HT-29 (cell line): ENCODE measurements at regions not wholly inside any gene's neighbourhood (a gene's known extent, or its start where the extent isn't known, plus 50 kb on each side); places are given as distances from the start of the nearest gene placed in this dataset.

Experiments
- DNase-seq: peaks from one replicate; pipeline ENCODE4 v3.0.0-alpha.2; 2015; ENCODE audit warnings: low spot score

DNA sequence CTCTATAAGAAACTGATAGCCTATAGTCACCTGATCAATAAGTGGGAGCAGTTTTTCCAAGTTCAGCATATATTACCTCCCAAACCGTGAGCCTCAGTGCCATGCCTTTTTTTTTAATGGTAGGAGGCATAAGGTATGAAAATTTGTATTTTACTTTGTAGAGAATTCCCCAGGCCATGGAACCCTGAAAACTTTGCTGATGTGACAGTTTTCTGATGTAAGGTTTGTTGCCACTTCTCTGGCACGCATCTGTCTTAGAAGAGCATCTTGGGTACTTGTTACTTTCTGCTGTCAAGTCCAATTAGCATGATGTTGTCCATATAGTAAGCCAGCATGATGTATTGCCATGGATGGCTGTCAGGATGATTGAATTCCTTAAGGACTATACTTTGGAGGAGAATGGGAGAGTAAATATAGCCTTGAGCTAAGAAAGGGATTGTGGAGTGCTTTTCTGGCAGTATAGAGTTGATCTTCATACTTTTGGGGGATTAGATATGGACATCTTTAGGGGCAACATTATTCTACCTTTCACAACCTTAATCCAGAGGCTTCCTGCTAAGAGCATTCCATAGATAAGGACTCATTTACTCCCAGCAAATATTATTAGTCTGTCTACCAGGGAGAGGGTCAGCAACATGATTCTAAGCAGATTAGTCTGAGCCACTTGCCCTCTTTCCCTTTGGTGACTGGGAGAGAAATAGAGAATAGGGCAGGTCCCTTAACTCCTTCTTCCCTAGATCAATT, 389.6 kb downstream of the YTHDC2 start:
- DNase-seq: no peak

DNA sequence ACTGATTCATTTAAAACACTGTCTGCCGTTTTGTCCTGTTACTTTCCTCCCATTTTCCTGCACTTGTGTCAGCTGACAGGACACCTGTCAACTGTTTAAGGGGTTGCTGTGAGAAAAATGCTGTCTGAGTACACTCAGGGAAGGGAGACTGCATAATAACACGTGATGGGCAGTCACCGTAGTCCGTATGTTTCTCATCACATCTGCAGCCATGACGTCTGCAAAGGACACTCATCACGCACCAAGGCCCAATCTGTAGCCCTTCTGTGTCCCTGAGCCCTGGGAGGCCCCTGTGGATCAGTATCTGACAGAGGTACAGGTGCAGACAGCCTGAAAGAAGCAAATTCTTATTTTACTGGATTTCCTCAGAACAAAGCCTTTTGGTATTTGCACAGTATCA, 396.3 kb downstream of the YTHDC2 start:
- no peak for DNase-seq

DNA sequence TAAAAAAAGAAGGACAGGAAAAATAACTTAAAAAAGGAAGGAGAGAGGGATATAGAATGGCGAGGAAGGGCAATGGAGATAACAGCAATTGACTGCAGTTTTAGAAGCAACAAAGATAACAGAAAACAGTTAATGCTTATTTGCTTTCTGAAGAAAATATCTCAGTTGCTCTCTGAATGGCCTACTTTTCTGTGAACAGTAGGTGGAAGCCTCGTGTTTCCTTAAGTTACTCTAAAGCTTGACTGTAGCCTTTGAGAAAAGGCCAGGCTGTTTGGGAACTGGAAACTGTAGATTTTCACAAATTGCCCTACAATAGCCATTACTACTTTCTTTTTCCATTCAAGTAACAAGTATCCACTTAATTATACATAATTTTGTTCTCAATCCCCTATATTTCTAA, 404.5 kb downstream of the YTHDC2 start:
- DNase-seq: no peak

DNA sequence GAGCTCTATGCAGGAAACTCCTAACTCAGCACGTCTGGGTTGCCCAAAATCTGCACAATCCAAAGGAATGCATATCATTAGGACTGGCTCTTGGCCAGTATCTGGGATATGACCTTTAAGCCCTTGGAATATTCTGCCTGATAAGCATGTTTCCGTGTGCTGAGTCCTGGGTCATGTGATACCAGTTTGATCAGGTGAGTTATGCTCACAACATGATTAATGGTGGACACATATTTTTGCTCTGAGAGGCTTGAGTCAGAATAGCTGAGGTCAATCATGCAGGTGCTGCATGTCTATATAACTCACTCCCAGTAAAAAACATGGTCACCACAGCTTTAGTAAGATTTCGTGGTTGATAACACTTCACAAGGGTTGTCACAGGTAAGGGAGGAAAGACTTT, 408.8 kb downstream of the YTHDC2 start:
- no peak for DNase-seq

DNA sequence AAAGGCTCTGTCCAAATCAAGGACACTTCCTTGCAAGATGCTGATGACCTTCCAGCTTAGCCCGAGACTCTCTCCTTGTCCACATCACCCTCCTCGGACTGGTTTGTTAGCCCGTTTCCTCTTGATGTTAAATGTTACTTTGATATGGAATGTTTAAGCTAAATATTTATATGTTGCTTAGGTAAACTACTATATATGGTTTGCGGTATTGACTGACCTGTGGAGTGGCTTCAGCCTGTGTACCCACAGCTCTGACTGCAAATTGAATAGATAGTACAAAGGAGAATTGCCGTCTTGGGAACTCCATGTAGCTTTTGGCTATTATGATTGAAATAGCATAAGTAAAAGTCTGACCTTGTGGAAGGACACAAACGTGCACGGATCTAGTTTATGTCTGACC, 422.0 kb downstream of the YTHDC2 start:
- no peak for DNase-seq

DNA sequence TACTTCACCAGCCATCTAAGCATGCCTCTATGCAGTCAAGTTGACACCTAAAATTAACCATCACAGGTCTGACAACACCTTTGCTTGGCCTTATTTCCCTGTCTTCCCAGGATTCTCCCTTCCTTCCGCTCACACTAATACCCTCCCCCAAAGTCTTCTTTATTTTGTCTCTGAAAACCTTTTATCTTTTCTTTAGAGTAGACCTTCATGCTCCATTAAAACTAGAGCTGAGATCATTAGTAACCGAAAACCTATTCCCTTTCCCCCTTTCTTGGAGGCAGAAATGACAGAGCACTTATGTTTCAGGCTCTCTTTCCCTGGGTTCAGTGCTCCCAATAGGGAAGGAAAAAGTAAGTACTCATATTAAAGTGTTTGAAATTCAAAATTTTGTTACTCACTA, 423.8 kb downstream of the YTHDC2 start:
- DNase-seq: no peak

DNA sequence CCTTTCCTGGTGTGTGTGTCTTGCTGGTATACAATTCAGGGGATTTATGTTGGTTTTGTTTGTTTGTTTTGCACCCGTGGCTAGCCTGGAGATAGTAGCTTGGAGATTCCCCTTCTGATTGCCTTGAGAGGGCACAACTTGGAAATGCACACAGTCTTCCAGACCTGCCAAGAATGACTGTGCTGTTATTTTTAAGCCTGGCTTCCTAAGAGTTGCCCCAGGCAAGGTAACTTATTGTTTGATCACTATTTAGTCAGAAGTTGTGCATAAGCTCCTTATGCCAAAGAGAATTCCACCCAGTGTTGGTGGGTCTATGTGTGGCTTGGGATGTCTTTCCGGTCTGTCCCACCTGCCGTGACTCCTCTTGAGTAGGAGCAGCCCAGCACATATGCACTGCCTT, 421.9 kb upstream of the KCNN2 start:
- DNase-seq: no peak

DNA sequence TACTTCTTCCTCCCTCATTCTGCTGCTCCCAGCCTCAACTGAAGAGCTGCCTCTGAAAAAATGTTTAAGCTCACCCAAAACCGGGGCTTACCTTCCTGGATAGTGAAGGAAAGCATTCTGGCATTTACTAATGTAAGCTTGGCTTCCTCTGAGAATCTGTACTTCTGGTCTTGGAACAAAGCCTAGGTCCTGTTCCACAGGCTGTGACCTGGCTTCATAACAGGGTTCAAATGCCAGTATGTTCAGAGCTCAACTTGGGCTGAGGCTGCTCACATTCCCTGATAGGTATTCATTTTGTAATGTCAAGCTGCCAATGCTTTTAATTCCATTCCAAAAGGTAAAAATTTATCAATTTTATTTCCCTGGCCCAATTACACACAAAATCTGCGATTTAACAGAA, 411.7 kb upstream of the KCNN2 start:
- no peak for DNase-seq

DNA sequence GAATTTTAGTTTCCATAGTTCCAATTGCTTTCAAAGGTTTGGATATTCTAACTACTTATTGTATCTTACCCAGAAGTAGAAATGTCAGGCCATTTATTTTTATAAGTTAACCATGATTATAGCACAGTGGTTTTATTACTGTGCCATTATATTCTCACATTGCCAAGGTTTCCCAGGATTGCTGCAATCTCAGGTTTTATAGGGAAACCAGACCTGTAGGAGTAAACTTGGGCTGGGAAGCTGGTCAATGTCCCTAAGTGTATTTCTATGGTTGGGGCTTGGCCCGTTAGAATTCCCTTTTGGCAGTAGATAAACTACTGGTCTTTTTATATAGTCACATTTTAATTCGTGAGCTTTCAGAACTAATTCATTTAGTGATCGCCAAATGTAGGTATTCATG, 396.6 kb upstream of the KCNN2 start:
- DNase-seq: no peak

DNA sequence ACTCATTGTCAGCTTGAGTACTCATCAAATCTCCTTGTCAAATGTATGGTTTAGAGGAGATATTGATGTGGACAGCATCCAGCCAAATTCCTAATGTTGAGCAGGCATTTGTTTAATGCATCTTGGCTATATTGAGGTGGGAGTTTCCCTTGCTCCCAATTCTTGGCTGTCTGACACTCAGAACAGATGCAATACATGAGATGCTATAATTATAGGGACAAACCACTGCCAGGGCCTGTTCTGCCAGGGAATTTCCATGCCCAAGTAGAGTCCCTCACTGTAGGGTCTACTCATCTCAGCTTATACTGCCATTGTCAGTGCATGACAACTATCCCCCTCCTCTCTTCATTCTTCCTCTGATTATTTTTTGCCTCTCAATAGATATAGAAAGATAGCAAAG, 392.0 kb upstream of the KCNN2 start:
- DNase-seq: no peak

DNA sequence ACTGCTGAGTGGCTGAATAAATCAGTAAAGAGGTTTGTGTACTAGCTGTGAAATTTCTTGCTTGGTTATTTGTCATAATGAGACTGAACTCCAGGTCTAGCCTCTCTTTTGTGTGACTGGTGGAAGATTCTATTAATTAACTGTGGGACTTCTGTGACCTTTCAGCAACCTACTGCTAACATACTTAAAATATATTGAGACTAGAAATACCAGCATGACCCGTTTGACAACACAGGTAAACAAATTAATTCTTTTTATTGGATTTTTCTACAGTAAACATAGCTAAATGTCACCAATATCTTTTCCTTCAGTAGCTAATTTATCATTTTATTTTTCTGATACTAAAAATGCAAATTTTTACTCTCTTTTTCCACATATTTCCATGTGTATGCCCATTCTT, 390.4 kb upstream of the KCNN2 start:
- no peak for DNase-seq

DNA sequence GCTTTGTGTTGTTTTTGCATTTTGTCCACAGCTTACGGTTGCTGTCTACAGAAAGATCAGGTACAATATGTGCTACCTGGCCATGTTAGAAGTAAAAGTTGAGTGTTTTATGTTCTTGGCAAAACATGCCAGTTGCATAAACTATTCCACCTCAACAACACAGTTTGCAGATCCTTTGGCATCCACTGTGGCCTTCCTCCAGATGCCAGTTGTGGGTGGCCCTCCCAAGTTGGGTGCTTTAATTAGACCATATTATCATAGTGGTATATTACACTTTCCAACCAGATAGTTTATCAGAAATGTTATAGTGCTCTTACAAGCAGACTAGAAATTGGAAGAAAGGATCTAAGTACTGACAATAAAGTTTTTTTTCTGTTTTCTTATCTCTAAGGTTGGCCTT, 386.9 kb upstream of the KCNN2 start:
- no peak for DNase-seq

DNA sequence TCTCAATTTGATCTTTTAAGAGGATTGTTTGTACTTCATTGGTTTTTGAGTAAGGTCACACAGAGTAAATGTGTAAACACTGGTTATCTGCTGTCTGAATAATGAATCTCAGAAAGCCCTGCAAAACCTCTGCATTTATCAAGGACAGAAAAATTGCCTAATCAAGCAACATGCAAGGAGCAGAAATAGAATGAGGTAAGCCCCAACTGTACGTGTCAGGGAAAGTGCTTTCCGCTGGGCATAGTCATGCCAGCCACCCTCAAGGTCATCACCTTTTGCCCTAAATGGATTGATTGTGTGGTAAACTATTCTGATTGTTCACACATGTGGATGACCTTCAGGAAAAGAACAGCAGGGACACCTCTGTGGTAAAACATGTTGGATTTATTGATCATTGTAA, 376.9 kb upstream of the KCNN2 start:
- DNase-seq: no peak

DNA sequence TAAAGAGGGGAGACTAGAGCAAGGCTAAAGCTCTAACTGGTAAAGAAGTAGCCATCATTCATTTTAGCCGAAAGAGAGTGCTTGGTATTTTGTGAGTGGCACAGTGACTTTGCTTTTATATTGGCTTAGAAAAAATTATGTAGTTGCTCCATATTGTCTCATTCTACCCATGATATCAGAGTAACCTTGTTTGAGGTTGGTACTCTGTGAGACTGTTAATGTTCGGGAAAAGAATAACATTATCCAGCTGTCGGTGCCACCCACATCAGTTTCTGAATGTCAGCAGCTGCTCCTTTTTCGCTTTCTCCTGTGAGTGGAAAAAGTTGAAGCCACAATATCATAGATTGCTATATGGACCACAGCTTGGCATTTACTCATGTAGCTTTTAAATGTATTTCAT, 376.4 kb upstream of the KCNN2 start:
- no peak for DNase-seq

DNA sequence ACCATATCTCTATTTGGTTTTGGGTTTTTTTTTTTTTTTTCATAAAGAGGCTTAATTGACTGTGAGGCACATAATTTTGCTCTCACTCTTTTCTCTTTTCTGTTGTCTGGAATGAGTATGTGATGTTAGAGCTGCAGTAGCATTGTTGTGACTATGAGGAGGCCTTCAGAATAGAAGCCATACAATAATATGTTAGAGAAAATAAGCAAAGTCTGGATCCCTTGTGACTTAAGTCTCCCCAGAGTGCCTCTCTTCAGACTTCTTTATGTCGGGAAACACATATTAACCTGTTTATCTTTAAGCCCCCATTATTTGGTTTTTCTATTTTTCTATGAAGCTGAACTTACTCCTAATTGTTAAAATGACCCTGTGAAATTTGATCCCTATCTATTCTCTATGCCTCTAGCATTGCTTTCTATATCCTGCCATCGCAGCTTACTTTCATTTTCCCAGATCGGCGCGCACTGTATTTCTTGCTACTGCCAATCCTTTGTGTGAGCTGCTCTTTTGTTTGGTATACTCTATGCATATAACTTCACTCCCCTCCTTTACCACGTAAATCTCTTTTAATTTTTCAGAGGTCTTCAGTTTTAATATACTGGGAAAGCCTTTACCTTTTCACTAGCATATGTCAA, 372.5 kb upstream of the KCNN2 start:
- no peak for DNase-seq

DNA sequence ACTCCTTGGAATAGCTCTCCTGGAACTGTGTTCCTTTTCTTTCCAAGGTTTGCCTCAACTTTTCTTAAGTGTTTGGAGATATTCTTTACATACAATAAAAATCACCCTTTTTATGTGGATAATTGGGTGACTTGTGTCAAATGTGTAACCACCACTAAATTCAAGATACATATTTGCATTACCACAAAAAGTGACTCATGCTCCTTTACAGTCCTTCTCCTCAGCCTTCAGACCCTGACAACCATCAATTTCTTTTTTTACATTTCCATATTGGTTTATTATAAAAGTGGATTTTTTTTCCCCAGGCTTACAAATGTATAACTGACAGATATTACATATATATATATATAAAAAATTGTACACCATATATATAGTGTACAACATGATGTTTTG, 372.0 kb upstream of the KCNN2 start:
- no peak for DNase-seq

DNA sequence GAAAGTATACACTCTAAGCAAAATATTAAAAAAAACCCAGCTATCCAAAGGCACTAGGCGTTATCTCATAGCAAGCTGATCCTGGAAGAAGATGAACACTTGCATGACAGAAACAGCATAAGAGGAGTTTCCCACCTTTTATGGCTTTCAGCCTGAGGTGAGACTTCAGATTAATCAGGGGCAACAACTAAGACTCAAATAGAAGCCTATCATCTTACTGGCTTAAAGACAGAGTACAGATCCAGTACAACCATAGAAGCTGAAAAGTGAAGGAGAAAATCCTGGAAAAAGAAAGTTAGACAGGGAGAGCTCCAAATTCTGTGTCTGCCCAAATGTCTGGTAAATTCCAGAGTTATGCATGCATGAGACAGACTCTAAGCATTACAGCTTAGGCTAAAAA, 360.8 kb upstream of the KCNN2 start:
- DNase-seq: no peak

DNA sequence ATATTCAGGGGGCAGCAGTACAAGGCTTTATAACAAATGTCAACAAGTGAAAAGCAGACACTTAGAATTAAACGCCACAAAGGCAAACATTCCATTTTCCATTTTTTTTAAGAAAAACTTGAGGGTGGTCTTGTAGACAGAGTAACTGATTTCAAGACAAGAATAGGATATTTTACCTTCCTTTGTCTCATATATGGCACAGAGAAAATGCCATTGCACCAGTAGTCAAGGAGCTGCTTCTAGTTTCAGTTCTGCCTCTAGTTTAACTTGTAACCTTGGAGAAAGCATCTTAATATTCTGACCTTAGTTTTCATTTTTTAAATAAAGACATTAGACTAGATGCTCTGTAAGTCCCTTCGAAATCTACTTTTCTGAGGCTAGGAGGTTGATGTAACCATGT, 355.3 kb upstream of the KCNN2 start:
- DNase-seq: no peak

DNA sequence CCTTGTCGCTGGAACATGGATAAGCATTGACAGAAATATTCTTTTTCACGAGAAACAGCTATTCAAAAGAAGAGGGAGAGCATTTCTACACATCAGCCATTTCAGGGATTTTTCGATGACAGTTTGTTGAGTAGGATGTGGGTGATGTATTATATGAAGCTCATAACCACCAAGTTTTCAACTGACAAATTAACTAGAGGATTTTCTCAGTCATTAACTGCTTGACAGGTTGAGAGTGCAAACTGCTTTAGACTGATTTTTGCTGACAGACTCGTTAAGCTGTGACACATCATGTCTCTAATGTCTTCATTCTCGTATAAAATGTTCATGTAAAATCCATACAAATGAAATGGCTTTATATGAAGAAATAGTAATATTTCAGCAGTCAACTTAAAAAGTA, 354.2 kb upstream of the KCNN2 start:
- DNase-seq: no peak

DNA sequence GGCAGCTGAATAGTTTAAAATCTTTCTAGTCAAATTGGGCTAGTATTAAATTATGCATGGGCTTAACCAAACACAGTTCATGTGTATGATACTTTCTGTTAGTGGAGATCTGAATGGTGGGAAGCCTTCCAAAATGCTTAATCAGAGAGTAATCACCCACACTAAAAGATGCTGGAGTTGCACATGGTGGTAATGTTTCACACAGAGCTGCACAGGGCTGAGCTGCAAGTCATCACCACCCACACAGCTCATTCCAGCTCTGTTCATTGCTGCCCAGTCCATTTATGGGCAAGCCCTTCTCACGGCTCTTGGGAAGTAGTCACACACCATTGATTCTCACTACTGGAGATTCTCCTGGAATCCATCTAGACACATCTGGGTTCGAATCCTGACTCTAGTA, 351.5 kb upstream of the KCNN2 start:
- no peak for DNase-seq

DNA sequence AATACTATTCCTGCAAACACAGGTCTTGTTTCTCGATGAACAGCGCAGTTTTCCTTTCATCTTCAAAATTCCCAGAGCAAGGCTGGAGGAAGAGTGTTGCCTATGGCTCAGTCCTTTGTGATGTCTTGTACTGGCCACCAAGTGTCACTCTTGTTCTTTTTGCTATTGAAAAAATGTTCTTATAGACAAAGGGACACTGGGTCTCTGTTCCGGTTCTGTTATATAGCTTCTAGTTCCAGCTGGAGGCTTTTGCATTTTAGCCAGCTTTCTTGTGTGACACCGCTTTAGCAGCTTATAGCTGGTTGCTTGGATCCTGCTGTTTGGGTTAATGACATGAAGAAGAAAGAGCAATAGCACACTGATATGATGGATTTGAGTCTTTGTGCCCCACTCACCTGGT, 343.7 kb upstream of the KCNN2 start:
- peak; percentile 27 for DNase-seq

DNA sequence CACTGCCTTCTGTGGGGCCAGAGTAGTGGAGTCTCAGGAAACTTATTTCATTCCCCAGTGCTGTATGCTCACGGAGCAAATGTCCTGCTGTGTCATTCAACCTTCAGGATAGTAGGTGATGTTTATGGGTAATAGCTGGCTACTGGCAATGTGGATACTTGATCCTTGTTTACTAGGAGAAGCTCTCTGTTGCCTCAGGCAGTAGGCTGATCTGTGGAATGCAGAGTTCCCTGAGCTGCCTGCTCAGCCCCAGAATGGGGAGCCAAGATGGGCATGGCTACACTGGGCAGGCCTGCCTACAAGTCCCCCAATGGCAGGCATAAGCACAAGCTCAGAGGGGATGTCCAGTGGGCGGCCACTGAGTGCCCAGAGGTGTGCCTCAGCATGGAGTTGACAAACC, 323.1 kb upstream of the KCNN2 start:
- no peak for DNase-seq

DNA sequence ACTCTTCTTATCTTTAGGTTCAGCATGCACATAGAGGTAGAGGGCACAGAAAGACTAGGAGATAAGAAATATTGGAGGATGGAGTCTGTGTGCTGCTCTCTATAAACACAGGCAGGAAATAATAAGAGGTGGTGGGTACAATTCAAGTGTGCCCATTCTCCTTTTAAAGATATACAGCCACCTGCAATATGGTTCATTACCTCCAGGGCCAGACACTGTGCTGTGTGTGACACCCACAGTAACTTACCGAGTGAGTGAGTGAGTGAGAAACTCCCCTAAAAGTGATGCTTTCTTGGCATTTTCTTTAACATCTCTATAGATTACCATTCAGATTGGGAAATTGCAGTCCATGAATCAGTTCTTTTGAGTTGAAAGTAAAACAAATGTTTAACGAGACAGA, 311.8 kb upstream of the KCNN2 start:
- no peak for DNase-seq

DNA sequence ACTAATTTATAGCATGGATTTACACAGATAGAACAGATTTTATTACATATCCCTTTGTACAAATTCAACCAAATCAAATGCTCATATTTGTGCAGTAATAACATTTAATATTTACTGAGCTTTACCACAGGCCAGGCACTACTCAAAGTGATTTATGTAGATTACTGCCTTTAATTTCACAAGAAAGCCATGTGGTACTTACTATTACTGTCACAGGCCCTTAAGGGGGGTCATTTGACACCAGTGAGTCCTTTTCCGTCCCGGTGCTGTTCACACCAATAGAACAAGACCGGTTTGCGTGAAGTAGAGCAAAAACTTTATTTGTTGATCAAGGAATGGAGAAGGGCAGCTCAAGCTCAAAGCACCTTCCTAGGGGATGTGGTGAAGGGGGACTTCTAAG, 308.5 kb upstream of the KCNN2 start:
- no peak for DNase-seq
